IPS-18a (cell line): ENCODE measurements at regions not wholly inside any gene's neighbourhood (a gene's known extent, or its start where the extent isn't known, plus 50 kb on each side); places are given as distances from the start of the nearest gene placed in this dataset.

Experiments used
- H3K27ac ChIP-seq: one replicate; pipeline ENCODE4 v1.5.1; 2013; ENCODE audit warnings: low read length
- H3K27me3 ChIP-seq: one replicate; pipeline ENCODE4 v1.6.1; 2013; ENCODE audit warnings: mild to moderate bottlenecking, low read length; ENCODE audit not compliant: control insufficient read depth, insufficient read depth
- H3K36me3 ChIP-seq: one replicate; pipeline ENCODE4 v1.6.1; 2013; ENCODE audit warnings: low read depth, low read length; ENCODE audit not compliant: control insufficient read depth
- H3K4me1 ChIP-seq: one replicate; pipeline ENCODE4 v1.6.1; 2013; ENCODE audit warnings: low read depth, low read length; ENCODE audit not compliant: control insufficient read depth
- H3K4me3 ChIP-seq: one replicate; pipeline ENCODE4 v1.5.1; 2013; ENCODE audit warnings: low read length
- H3K9ac ChIP-seq: one replicate; pipeline ENCODE4 v1.6.1; 2013; ENCODE audit warnings: mild to moderate bottlenecking, low read length, moderate library complexity
- H3K9me3 ChIP-seq: one replicate; pipeline ENCODE4 v1.6.1; 2013; ENCODE audit warnings: low read depth, low read length; ENCODE audit not compliant: control insufficient read depth

GRCh38 chr7:47221826-47222225 lies 360.1 kb downstream of the TNS3 start:
- Histone ChIP-seq H3K4me1 (no peaks in the 10 kb centered on the region), H3K9me3 (no peaks in the 10 kb centered on the region), H3K27ac (no peak overlapping the region), H3K4me3 (no peak overlapping the region), H3K9ac (no peak overlapping the region), H3K36me3 (no peaks in the 10 kb centered on the region), H3K27me3 (no peaks in the 10 kb centered on the region)

- no peaks in the 10 kb centered on the region for H3K27me3 ChIP-seq
- H3K4me3 ChIP-seq, result no peak overlapping the region
- no peak overlapping the region for H3K9ac ChIP-seq
- H3K4me1 ChIP-seq, result no peaks in the 10 kb centered on the region
- no peaks in the 10 kb centered on the region for H3K36me3 ChIP-seq
- H3K27ac ChIP-seq, result no peak overlapping the region
- H3K9me3 ChIP-seq, result no peaks in the 10 kb centered on the region
These were observed 363.3 kb downstream of the TNS3 start for GRCh38 chr7:47218378-47219176.

DNA sequence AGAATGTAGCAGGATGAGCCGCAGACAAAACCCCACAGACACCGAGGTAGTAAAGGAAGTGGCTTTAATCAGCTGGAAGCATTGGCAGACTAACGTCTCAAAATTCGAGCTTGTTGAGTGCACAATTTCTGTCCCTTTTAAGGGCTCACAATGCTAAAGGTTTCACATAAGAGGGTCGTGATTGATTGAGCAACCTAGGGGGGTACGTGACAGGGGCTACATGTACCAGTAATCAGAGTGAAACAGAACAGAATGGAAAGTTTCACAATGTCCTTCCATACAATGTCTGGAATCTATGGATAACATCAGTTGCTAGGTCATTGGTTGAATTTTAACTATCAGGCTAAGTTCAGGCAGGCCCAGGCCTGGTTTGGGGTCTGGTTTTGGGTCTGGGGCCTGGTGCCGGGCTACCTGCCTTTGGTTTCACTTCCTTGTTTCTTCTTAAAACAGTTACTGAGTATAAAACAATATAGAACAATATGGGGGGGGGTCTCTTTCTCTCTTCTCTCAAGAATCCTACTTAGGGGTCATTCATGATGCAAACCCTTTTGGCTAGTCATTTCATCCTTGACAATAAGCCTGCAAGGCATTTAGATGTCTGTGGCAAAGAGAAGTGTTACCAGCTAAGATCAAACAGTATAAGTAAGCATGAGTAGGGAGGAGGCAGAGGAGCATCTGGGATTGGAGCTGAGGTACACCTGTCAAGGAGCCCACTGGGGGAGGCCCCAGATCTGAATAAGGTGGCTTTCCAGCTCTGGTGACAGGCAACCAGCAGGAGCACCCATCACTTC lies 364.1 kb downstream of the TNS3 start:
- Histone ChIP-seq H3K9me3 (no peaks in the 10 kb centered on the region), H3K27me3 (no peaks in the 10 kb centered on the region), H3K36me3 (no peaks in the 10 kb centered on the region), H3K4me3 (no peak overlapping the region), H3K27ac (no peak overlapping the region), H3K9ac (no peak overlapping the region), H3K4me1 (no peaks in the 10 kb centered on the region)

DNA sequence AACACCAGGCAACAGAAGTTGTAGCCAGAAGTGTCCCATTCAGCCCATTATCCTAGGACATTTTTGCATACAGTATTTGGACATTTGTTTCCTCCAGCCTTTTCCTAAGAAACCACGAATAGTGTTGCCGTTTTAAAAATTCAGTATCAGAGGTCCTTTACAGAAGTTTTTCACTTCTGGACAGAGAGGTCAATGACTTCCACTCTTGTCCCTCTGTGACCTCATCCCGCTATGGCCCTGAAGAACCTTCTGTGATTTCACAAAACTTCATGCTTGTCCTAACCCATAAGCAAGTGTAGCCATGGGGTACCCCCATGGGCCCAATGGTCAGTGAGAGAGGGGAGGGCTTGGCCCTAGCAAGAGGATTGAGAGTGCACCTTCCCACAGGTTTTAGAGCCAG lies 364.8 kb downstream of the TNS3 start:
- H3K9ac ChIP-seq, result no peak overlapping the region
- no peak overlapping the region for H3K27ac ChIP-seq
- no peaks in the 10 kb centered on the region for H3K36me3 ChIP-seq
- H3K4me3 ChIP-seq, result no peak overlapping the region
- H3K9me3 ChIP-seq, result no peaks in the 10 kb centered on the region
- H3K4me1 ChIP-seq, result no peaks in the 10 kb centered on the region
- H3K27me3 ChIP-seq, result no peaks in the 10 kb centered on the region

DNA sequence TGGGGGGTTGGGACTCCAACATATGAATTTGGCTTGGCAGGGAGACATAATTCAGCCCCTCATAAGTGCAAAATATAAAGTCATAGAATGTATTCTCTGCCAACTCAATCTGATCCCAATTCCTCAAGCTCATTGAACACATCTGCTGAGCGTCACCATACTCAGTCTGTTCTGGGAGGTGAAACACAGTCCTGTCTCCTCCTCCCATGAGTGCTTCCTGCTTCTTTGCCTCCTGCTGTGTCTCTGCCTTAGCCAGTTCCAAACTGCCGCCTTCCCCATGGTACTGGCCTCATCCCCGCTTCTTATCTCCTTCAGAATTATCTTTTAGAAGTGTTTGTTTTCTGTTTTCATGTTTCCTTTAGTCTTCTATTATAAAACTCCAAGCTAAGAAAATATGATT lies 365.5 kb downstream of the TNS3 start:
- Histone ChIP-seq H3K4me1 (no peaks in the 10 kb centered on the region), H3K9ac (no peak overlapping the region), H3K36me3 (no peaks in the 10 kb centered on the region), H3K9me3 (no peaks in the 10 kb centered on the region), H3K27me3 (no peaks in the 10 kb centered on the region), H3K27ac (no peak overlapping the region), H3K4me3 (no peak overlapping the region)

DNA sequence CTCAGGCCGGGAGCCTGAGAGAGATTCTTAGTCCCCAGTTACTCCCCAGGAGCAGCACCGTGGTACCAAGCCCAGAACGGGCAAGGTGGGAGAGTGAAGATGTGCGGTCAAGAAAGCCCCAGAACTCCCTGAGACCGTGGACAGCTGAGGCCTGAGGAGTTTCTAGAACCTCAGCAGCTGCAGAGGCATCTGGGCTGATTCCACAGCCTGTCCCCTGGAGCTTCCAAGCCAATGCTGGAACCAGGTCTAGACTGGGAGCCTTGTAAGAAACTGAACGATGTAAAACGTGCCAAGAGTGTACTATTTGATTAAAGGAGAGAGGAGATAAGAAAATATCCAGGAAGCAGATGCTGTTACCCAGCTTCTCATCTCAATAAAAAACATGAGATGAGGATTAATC lies 366.3 kb downstream of the TNS3 start:
- Histone ChIP-seq H3K9me3 (no peaks in the 10 kb centered on the region), H3K9ac (no peak overlapping the region), H3K36me3 (no peaks in the 10 kb centered on the region), H3K27ac (no peak overlapping the region), H3K4me3 (no peak overlapping the region), H3K27me3 (no peaks in the 10 kb centered on the region), H3K4me1 (no peaks in the 10 kb centered on the region)

GRCh38 chr7:47215049-47215448 lies 366.9 kb downstream of the TNS3 start:
- Histone ChIP-seq H3K4me3 (no peak overlapping the region), H3K36me3 (no peaks in the 10 kb centered on the region), H3K27ac (no peak overlapping the region), H3K4me1 (no peaks in the 10 kb centered on the region), H3K9me3 (no peaks in the 10 kb centered on the region), H3K27me3 (no peaks in the 10 kb centered on the region), H3K9ac (no peak overlapping the region)

DNA sequence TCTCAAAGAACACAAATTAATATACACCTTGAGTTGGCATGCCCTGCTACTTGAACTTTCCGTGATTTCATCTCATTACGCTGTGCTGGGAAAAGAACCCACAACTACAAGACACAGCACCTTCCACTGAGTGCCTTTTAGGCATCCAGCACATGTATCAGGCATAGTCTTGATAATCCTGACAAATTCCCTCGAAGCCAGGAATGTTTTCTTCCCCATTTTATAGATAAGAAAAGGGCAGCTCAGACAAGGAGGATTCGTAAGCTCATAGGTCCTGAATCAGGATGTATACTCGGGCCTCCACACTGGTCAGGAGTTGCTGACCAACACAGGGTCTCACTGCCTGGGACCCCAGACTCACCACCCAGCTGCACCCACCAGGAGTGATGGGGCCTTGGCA lies 368.6 kb downstream of the TNS3 start:
- no peaks in the 10 kb centered on the region for H3K4me1 ChIP-seq
- H3K27me3 ChIP-seq, result no peaks in the 10 kb centered on the region
- H3K9me3 ChIP-seq, result no peaks in the 10 kb centered on the region
- H3K9ac ChIP-seq, result no peak overlapping the region
- H3K36me3 ChIP-seq, result no peaks in the 10 kb centered on the region
- H3K27ac ChIP-seq, result no peak overlapping the region
- no peak overlapping the region for H3K4me3 ChIP-seq

- H3K9me3 ChIP-seq, result no peaks in the 10 kb centered on the region
- H3K27ac ChIP-seq, result no peak overlapping the region
- no peaks in the 10 kb centered on the region for H3K4me1 ChIP-seq
- no peaks in the 10 kb centered on the region for H3K36me3 ChIP-seq
- no peaks in the 10 kb centered on the region for H3K27me3 ChIP-seq
- H3K4me3 ChIP-seq, result no peak overlapping the region
- H3K9ac ChIP-seq, result no peak overlapping the region
These were observed 370.4 kb downstream of the TNS3 start for GRCh38 chr7:47211519-47211973.

GRCh38 chr7:47210281-47210854 lies 371.5 kb downstream of the TNS3 start:
- Histone ChIP-seq H3K9me3 (no peaks in the 10 kb centered on the region), H3K27me3 (no peaks in the 10 kb centered on the region), H3K4me3 (no peak overlapping the region), H3K27ac (no peak overlapping the region), H3K9ac (no peak overlapping the region), H3K36me3 (no peaks in the 10 kb centered on the region), H3K4me1 (no peaks in the 10 kb centered on the region)

DNA sequence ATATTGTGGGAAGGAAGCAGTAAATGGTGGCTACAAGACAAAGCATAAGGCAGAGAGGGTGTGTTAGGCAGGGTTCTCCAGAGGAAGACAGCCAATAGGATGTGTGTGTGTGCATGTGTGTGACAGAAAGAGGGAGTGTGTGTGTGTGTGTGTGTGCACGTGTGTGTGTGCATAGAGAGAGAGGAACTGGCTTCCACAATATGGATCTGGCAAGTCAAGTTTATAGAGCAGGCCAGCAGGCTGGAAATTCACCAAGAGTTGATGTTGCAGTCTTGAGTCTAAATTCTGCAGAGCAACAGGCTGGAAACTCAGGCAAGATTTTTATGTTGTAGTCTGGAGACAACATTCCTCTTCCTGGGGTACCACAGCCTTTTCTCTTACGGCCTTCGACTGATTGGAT lies 374.0 kb downstream of the TNS3 start:
- H3K9me3 ChIP-seq, result no peaks in the 10 kb centered on the region
- H3K4me1 ChIP-seq, result no peaks in the 10 kb centered on the region
- H3K27ac ChIP-seq, result no peak overlapping the region
- H3K36me3 ChIP-seq, result no peaks in the 10 kb centered on the region
- no peak overlapping the region for H3K9ac ChIP-seq
- H3K4me3 ChIP-seq, result no peak overlapping the region
- no peaks in the 10 kb centered on the region for H3K27me3 ChIP-seq
